IMR-90 (cell line): ENCODE measurements at regions not wholly inside any gene's neighbourhood (a gene's known extent, or its start where the extent isn't known, plus 50 kb on each side); places are given as distances from the start of the nearest gene placed in this dataset.
"Not testable (repeated sequence)": the region's sequence is repeated elsewhere in the genome, so short reads cannot be mapped to it uniquely, and the experiment has no call there.

Experiments
- ATAC-seq: fragments of 200-7000 bp; cut with Tn5 transposase; 2 replicates; pipeline ENCODE4 v1.9.1; 2020; ENCODE audit warnings: low read depth, mild to moderate bottlenecking, moderate library complexity
- BruUV-seq: library from RNA; stranded (reverse); fragments of 400-500 nt; replicated peaks from 2 replicates; lab custom pipeline; 2021; lab: Mats Ljungman, UMichigan
- CTCF ChIA-PET: fragments of 300-600 bp; formaldehyde crosslinking; extraction: SDS; loops from one replicate; lab custom pipeline; 2021; ENCODE audit warnings: antibody characterized with exemption; lab: Yijun Ruan, JAX
- POLR2A ChIA-PET: fragments of 300-600 bp; sonication (Branson Sonifier 250); formaldehyde crosslinking; loops from one replicate; lab custom pipeline; 2022; ENCODE audit warnings: antibody characterized with exemption; ENCODE audit not compliant: unreplicated experiment; lab: Charles Lee
- DNase-seq: peaks from one replicate; pipeline ENCODE4 v3.0.0; 2013
- H2AFZ ChIP-seq: replicated peaks from 2 replicates; pipeline ENCODE3; 2013; ENCODE audit warnings: low read length, mild to moderate bottlenecking; ENCODE audit not compliant: poor library complexity
- H2AK5ac ChIP-seq: 2 replicates; pipeline ENCODE4 v1.6.1; 2013; ENCODE audit warnings: low read depth, low read length, inconsistent platforms
- H2AK9ac ChIP-seq: replicated peaks from 2 replicates; pipeline ENCODE3; 2013; ENCODE audit warnings: mild to moderate bottlenecking, low read depth, low read length, moderate library complexity; ENCODE audit not compliant: poor library complexity
- H2BK120ac ChIP-seq: 2 replicates; pipeline ENCODE4 v1.6.1; 2013; ENCODE audit warnings: low read depth, low read length, inconsistent platforms
- H2BK15ac ChIP-seq: 3 replicates; pipeline ENCODE4 v1.6.1; 2013; ENCODE audit warnings: low read depth, low read length, inconsistent platforms
- H2BK20ac ChIP-seq: 2 replicates; pipeline ENCODE4 v1.6.1; 2013; ENCODE audit warnings: low read depth, mild to moderate bottlenecking, inconsistent platforms, low read length, moderate library complexity
- H2BK5ac ChIP-seq: 2 replicates; pipeline ENCODE4 v1.6.1; 2013; ENCODE audit warnings: mild to moderate bottlenecking, low read depth, low read length, inconsistent platforms; ENCODE audit not compliant: poor library complexity, severe bottlenecking
- H3K14ac ChIP-seq: replicated peaks from 2 replicates; pipeline ENCODE4 v1.6.1; 2013; ENCODE audit warnings: low read depth, low read length, inconsistent platforms
- H3K18ac ChIP-seq: 2 replicates; pipeline ENCODE4 v1.6.1; 2013; ENCODE audit warnings: low read depth, low read length, control low read depth
- H3K23ac ChIP-seq: 2 replicates; pipeline ENCODE4 v1.6.1; 2013; ENCODE audit warnings: low read depth, low read length, inconsistent platforms
- H3K27ac ChIP-seq: 2 replicates; pipeline ENCODE4 v1.5.1; 2013; ENCODE audit warnings: mild to moderate bottlenecking, control low read depth, low read length; ENCODE audit not compliant: insufficient read depth
- H3K27me3 ChIP-seq: 2 replicates; pipeline ENCODE4 v1.6.1; 2013; ENCODE audit warnings: low read length; ENCODE audit not compliant: control insufficient read depth, insufficient read depth
- H3K36me3 ChIP-seq: 2 replicates; pipeline ENCODE4 v1.6.1; 2013; ENCODE audit warnings: low read length, mixed read lengths; ENCODE audit not compliant: control insufficient read depth, insufficient read depth
- H3K4ac ChIP-seq: 2 replicates; pipeline ENCODE4 v1.6.1; 2013; ENCODE audit warnings: low read depth, low read length, inconsistent platforms
- H3K4me1 ChIP-seq: 2 replicates; pipeline ENCODE4 v1.6.1; 2013; ENCODE audit warnings: low read length, mixed read lengths; ENCODE audit not compliant: control insufficient read depth, insufficient read depth
- H3K4me2 ChIP-seq: 2 replicates; pipeline ENCODE4 v1.6.1; 2013; ENCODE audit warnings: low read depth, mild to moderate bottlenecking, control low read depth, low read length, moderate library complexity
- H3K4me3 ChIP-seq: 2 replicates; pipeline ENCODE4 v1.5.1; 2013; ENCODE audit warnings: low read depth, mild to moderate bottlenecking, control low read depth, low read length, moderate library complexity; ENCODE audit not compliant: insufficient read depth
- H3K56ac ChIP-seq: 2 replicates; pipeline ENCODE4 v1.6.1; 2013; ENCODE audit warnings: low read length, inconsistent platforms; ENCODE audit not compliant: insufficient read depth; ENCODE audit errors: extremely low read depth
- H3K79me1 ChIP-seq, 2 experiments: 2 replicates each; pipeline ENCODE4 v1.6.1; 2013; ENCODE audit warnings: low read length in 2 of 2, inconsistent platforms in 1 of 2, low read depth in 1 of 2
- H3K9ac ChIP-seq: 2 replicates; pipeline ENCODE4 v1.6.1; 2013; ENCODE audit warnings: low read depth, low read length, control low read depth
- H3K9me1 ChIP-seq: 2 replicates; pipeline ENCODE4 v1.6.1; 2013; ENCODE audit warnings: low read length, inconsistent platforms; ENCODE audit not compliant: insufficient read depth
- H3K9me3 ChIP-seq: 2 replicates; pipeline ENCODE4 v1.6.1; 2013; ENCODE audit warnings: low read length; ENCODE audit not compliant: control insufficient read depth, insufficient read depth
- H4K20me1 ChIP-seq: 2 replicates; pipeline ENCODE4 v1.6.1; 2013; ENCODE audit warnings: low read length, inconsistent platforms; ENCODE audit not compliant: insufficient read depth
- H4K5ac ChIP-seq: 2 replicates; pipeline ENCODE4 v1.6.1; 2013; ENCODE audit warnings: mild to moderate bottlenecking, low read depth, low read length, control low read depth
- H4K8ac ChIP-seq, 2 experiments: 2 replicates each; pipeline ENCODE4 v1.6.1; 2013; ENCODE audit warnings: low read depth in 2 of 2, low read length in 2 of 2, control low read depth in 1 of 2, inconsistent platforms in 1 of 2
- H4K91ac ChIP-seq: 2 replicates; pipeline ENCODE4 v1.6.1; 2013; ENCODE audit warnings: low read depth, low read length, inconsistent platforms; ENCODE audit not compliant: insufficient read depth
- whole genome bisulfite sequencing, 2 experiments: methylation state at CpG; one replicate each; pipeline versions ENCODE4 v1.1.5 to v1.1.7; 2013; ENCODE audit warnings: missing lambda C conversion rate in 2 of 2; ENCODE audit not compliant: insufficient read length in 1 of 2; ENCODE audit errors: extremely low coverage in 2 of 2; 5-methylcytosine and 5-hydroxymethylcytosine counted together
- dilution Hi-C: fragments of 300-500 bp; cut with HindIII; formaldehyde crosslinking; loops from one replicate; pipeline ENCODE4 v1.14.3; 2018; ENCODE audit warnings: low sequenced_read_pairs; ENCODE audit not compliant: unreplicated experiment
- in situ Hi-C: fragments of 300-500 bp; cut with MboI; formaldehyde crosslinking; loops from 3 replicates; pipeline ENCODE4 v1.14.3; 2019; ENCODE audit warnings: low sequenced_read_pairs, inconsistent platforms, mixed read lengths
- intact Hi-C: fragments of 100-400 bp; cut with micrococcal nuclease; formaldehyde crosslinking; loops from 2 replicates; pipeline ENCODE4 v1.10.0; 2022

GRCh38 chr9:39797935-39798334 lies 442.5 kb downstream of the SPATA31A1 start:
- H4K20me1 ChIP-seq, H3K4me2 ChIP-seq, H3K56ac ChIP-seq, H4K8ac ChIP-seq, H3K9ac ChIP-seq, H3K27me3 ChIP-seq, H3K9me1 ChIP-seq, CTCF ChIA-PET, H2AK9ac ChIP-seq, H3K18ac ChIP-seq, H3K27ac ChIP-seq, H3K4me1 ChIP-seq, DNase-seq, H4K5ac ChIP-seq, H2BK5ac ChIP-seq, BruUV-seq, H3K9me3 ChIP-seq, H2BK120ac ChIP-seq, H3K4ac ChIP-seq, H3K79me1 ChIP-seq, POLR2A ChIA-PET, dilution Hi-C loops, H2BK20ac ChIP-seq, H3K36me3 ChIP-seq, H3K23ac ChIP-seq, H2AK5ac ChIP-seq, H2AFZ ChIP-seq, in situ Hi-C loops, H4K91ac ChIP-seq, ATAC-seq, intact Hi-C loops, H3K14ac ChIP-seq, H2BK15ac ChIP-seq, H3K4me3 ChIP-seq: not testable (repeated sequence)
- no CpG with 5 or more reads among the region's 8 CpGs for WGBS, 2 experiments

DNA sequence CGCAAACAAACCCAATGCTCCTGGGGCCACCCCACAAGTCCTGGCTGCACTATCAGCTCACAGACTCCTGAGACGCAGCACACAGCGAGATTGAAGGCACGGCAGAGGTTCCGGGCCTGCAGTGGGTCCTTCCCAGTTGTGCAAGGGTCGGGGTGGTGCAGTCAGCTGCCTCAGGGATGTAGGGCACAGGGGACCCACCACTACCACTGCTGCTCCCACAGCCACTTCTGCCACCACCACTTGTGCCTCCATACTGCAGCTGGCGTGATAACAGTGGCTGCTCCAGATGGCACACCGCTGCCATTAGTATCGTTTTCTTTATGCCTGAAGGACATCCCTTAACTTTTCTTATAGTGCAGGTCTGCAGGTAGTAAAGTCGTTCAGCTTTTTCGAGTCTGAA lies 443.8 kb downstream of the SPATA31A1 start:
- H3K9ac ChIP-seq, H4K5ac ChIP-seq, H3K4me1 ChIP-seq, H3K4ac ChIP-seq, DNase-seq, H2BK5ac ChIP-seq, in situ Hi-C loops, H3K27me3 ChIP-seq, H3K9me3 ChIP-seq, POLR2A ChIA-PET, H2AK5ac ChIP-seq, H3K79me1 ChIP-seq, CTCF ChIA-PET, H4K8ac ChIP-seq, H2BK15ac ChIP-seq, H4K20me1 ChIP-seq, dilution Hi-C loops, H2BK120ac ChIP-seq, intact Hi-C loops, H3K4me3 ChIP-seq, H2AK9ac ChIP-seq, H3K14ac ChIP-seq, H4K91ac ChIP-seq, H3K36me3 ChIP-seq, H2AFZ ChIP-seq, H3K23ac ChIP-seq, H3K4me2 ChIP-seq, ATAC-seq, BruUV-seq, H3K56ac ChIP-seq, H3K9me1 ChIP-seq, H3K18ac ChIP-seq, H2BK20ac ChIP-seq, H3K27ac ChIP-seq: not testable (repeated sequence)
- WGBS, 2 experiments, result no CpG with 5 or more reads among the region's 11 CpGs
